B cell (primary cell): ENCODE measurements at regions not wholly inside any gene's neighbourhood (a gene's known extent, or its start where the extent isn't known, plus 50 kb on each side); places are given as distances from the start of the nearest gene placed in this dataset.

Source experiments
- CTCF ChIP-seq: fragments of 200-600 bp; IDR thresholded peaks from one replicate; pipeline ENCODE4 v1.8.0; 2022; ENCODE audit warnings: antibody characterized with exemption, mild to moderate bottlenecking
- EZH2 ChIP-seq: IDR thresholded peaks from 2 replicates; pipeline ENCODE4 v1.6.1; 2012; ENCODE audit warnings: borderline replicate concordance, low read depth, mild to moderate bottlenecking, moderate library complexity, low read length; ENCODE audit not compliant: insufficient read depth, poor library complexity, severe bottlenecking

GRCh38 chr3:31482493-31483200 lies 50.1 kb upstream of the STT3B start:
- TF ChIP-seq CTCF, result no peak
- no peak for TF ChIP-seq EZH2
